GM13976 (cell line): ENCODE measurements at regions not wholly inside any gene's neighbourhood (a gene's known extent, or its start where the extent isn't known, plus 50 kb on each side); places are given as distances from the start of the nearest gene placed in this dataset.

Source experiments
- DNase-seq: peaks from one replicate; pipeline ENCODE4 v3.0.0; 2012; ENCODE audit warnings: low spot score
- CTCF ChIP-seq: IDR thresholded peaks from 2 replicates; pipeline ENCODE4 v1.5.1; 2012; ENCODE audit warnings: borderline replicate concordance, mild to moderate bottlenecking; ENCODE audit not compliant: insufficient read depth; ENCODE audit errors: extremely low read depth, missing control alignments, control extremely low read depth
- in situ Hi-C: fragments of 300-500 bp; cut with MboI; formaldehyde crosslinking; loops from one replicate; pipeline ENCODE4 v1.12.0; 2022; ENCODE audit warnings: low sequenced_read_pairs, mixed read lengths, inconsistent platforms; ENCODE audit not compliant: unreplicated experiment

GRCh38 chr2:137812517-137812916 is 151.8 kb upstream of the HNMT start:
- no peak for TF ChIP-seq CTCF
- DNase-seq: no peak
- in situ Hi-C loops: no loop called here

DNA sequence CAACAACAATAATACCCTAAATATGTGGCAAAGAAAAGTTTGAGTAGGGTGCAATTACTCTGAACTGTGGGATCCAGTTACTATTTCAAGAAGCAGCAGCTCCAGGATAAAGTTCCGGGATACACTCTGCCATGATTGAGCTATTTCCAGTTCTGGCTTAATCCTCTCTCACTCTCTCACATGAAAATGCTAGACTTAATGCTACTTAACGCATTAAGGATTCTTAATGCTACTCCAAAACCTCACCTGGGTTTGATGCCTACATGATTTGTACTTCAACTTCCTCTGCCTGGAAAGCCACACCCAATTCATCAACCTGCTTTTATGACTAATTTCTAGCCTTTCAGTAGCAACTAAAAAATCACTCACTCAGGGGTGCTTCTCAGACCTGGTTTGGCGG is 151.1 kb upstream of the HNMT start:
- TF ChIP-seq CTCF: no peak
- DNase-seq: no peak
- in situ Hi-C loops: no loop called here

- in situ Hi-C loops: no loop called here
- DNase-seq: no peak
- no peak for TF ChIP-seq CTCF
Measured at GRCh38 chr2:137817058-137817457, 147.2 kb upstream of the HNMT start.

DNA sequence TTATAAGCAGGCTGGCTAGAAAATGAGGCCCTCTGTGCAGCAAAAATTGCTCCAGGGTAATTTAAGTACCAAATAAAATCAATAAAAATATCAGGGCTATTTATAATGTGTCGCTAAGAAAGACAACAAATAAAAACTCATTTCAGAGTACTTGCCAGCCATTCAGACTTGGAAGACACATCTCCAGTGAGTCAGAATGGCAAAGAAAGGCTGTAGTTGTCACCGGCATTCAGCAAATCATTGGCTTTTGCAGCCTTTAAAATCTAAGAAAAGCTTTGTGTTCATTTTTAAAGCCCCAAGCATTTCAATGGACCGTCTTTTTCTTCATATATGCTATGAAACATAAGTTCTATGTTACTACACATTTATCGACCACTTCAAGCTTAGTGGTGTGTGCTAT is 141.1 kb upstream of the HNMT start:
- in situ Hi-C loops: no loop called here
- no peak for TF ChIP-seq CTCF
- DNase-seq: no peak

DNA sequence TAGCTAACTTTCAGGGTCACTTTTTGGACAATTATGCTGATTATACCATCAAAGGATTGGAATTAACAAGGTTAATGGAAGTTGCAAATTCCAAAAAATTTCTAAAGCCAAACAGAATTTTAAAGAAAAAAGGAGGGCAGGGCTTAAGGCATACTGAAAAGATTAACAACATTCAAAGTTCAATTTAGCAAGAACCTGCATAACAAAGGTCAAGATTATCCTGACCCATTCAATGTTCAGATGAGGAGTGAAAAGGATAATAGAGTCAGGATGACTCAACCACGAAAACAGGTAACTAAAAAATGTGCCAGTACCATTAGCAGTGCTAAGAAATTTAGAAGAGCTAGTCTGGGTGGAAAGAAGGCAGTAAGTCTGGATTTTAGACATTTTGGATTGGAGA is 139.8 kb upstream of the HNMT start:
- TF ChIP-seq CTCF: no peak
- in situ Hi-C loops: no loop called here
- DNase-seq: no peak

GRCh38 chr2:137826373-137827372 is 137.6 kb upstream of the HNMT start:
- peak; percentile 4 for DNase-seq
- TF ChIP-seq CTCF: no peak
- in situ Hi-C loops: loop anchor here (25.0 kb wide), 2 partner anchors 364 to 1414 kb away; no protein-coding TSS in a partner anchor
